HG03354 (cell line): ENCODE measurements at regions not wholly inside any gene's neighbourhood (a gene's known extent, or its start where the extent isn't known, plus 50 kb on each side); places are given as distances from the start of the nearest gene placed in this dataset.
"Not testable (repeated sequence)": the region's sequence is repeated elsewhere in the genome, so short reads cannot be mapped to it uniquely, and the experiment has no call there.

Experiments used
- ATAC-seq: cut with Tn5 transposase; IDR thresholded peaks from one replicate; pipeline ENCODE4 v1.9.1; 2021; ENCODE audit warnings: mild to moderate bottlenecking; ENCODE audit not compliant: unreplicated experiment, poor library complexity, severe bottlenecking

DNA sequence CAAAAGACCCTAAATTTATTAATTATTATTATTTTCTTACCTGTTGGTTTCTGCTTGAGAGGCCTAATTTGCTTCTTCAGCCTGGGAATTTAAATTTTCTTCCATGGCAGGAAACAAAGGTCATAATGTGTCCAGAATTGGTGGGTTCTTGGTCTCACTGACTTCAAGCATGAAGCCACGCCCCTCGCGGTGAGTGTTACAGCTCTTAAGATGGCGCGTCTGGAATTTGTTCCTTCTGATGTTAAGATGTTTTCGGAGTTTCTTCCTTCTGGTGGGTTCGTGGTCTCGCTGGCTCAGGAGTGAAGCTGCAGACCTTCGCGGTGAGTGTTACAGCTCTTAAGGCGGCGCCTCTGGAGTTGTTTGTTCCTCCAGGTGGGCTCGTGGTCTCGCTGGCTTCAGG, 998.7 kb upstream of the SPRY2 start:
- ATAC-seq = not testable (repeated sequence)

DNA sequence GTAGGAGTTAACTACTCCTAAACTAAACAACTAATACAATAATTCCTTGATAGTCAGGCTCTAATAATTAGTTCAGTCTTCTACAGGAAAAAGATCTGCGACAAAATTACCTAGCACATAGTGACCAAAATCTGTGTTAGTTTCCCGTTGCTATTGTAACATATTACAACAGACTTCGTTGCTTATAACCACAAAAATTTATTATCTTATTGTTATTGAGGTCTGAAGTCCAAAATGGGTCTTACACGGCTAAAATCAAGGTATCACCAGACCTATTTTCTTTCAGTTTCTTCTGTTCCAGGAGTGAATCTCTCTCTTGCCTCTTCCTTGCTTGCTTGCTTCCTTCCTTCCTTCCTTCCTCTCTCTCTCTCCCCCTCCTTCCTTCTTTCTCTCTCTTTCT, 993.6 kb upstream of the SPRY2 start:
- ATAC-seq = no peak

GRCh38 chr13:81326913-81327312, 986.0 kb upstream of the SPRY2 start:
- ATAC-seq = no peak

DNA sequence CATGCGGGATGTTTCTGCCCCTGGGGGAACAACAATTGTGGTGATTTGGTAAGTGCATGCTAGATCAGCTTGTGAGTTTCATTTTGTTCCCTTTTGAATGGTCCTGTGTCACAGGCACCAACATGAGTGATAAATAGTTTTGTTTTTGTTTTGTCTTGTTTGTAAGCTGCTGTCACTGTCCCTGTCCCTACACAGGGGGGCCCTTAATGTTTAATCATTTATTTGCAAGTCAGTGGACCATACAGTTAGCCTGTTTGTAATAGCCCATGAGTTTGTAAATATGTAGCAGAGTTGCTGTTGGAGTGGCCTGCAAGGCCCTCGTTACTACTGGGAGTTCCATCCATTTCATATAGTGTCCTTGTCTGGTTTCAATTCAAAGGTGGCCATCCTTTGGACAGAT, 979.6 kb upstream of the SPRY2 start:
- ATAC-seq = peak; percentile 67

- no peak for ATAC-seq
Observed at GRCh38 chr13:81319351-81319750, 978.4 kb upstream of the SPRY2 start.

DNA sequence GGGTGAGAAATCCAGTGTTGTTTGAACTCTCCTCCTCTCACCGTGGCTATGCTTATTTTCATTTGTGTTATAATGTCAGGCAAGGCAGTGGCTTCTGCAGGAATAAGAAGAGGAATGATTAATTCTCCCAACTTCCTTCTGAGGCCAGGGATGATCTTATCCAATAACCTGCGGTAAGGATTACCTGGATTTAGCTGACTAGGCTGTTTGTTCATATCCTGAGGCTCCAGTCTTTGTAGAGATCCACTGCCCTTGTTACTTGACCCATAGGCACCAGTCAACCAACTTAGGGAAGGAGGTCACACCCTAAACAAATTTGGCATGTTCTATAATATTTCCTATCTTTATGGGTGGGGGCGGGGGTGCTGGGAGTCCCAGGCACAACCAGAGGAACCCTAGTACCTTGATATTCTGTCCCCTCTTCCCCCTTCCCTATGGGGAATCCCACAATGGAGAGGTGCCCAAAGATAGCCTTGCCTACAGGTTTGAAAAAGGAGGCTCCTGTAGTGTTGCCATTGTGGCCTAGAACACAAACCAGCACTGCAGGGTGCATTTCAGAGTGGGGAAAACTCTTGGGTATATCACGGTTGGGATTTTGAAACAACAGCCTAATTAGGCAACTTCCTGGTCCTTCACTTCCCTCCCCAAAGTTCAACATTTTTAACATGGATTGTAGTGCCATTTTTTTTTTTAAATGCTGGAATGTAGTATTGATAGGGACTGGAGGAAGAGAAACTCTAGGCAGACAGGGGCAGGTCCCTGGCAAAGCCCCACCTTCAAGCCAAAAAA, 977.5 kb upstream of the SPRY2 start:
- ATAC-seq = no peak

DNA sequence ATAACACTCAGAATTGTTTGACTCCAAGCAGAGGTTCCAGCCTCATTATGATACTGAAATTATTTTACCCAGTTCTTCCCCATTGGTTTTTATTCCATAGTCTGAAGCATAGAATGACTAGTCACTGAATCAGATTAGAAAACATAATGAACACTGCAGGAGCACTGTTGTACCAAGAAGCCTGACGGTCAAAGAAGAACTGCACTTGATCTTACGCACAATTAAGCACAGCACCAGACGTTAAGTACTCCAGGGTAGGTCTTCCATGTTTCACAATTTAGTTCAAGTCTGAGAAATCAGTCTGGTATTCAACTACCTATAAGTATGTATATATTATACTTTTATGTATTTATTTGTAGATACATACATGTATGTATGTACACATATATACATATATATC, 973.5 kb upstream of the SPRY2 start:
- no peak for ATAC-seq

GRCh38 chr13:81305928-81306327, 965.0 kb upstream of the SPRY2 start:
- ATAC-seq = no peak

GRCh38 chr13:81304121-81304659, 963.3 kb upstream of the SPRY2 start:
- ATAC-seq = no peak

DNA sequence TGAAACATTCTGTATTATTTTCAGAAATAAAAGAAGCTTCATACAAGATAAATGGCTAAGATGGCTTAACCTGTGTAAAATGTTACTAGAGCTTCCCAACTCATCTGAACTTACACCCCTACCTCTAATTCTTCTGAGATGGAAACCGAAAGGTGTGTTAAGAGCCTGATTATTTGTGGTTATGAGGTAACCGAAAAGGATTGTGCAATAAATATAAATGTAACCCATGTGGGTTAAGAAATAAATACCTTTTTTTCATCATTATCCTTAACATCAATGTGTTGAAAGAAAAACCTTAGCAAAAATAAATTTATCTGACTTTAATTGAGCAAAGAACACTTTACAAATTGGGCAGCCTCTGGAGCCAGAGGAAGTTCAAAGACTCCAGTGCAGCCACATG, 961.8 kb upstream of the SPRY2 start:
- no peak for ATAC-seq

DNA sequence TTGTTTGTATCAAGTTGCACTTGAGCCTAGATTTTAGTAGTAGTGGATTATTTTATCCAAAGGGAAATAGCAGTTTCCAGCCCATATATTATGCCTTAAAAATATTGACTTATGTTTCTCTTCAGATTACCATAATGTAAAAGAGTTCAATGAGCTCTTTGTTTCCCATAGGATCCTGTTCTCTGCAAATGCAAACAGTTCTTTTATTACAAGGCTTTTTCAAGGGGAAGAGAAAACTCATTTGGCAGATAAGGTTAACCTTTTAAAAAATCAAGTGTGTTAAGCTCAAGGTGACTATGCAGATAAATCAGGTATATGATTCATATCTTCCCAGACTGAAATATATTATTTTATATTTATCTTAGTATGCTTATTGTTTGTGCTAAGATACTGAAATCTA, 961.2 kb upstream of the SPRY2 start:
- ATAC-seq = no peak

- no peak for ATAC-seq
Observed at GRCh38 chr13:81295177-81295576, 954.3 kb upstream of the SPRY2 start.

GRCh38 chr13:81293594-81294164, 952.8 kb upstream of the SPRY2 start:
- ATAC-seq = no peak

- no peak for ATAC-seq
Observed at GRCh38 chr13:81283561-81283960, 942.6 kb upstream of the SPRY2 start.

GRCh38 chr13:81283062-81283461, 942.1 kb upstream of the SPRY2 start:
- no peak for ATAC-seq

GRCh38 chr13:81275666-81276258, 934.8 kb upstream of the SPRY2 start:
- no peak for ATAC-seq

DNA sequence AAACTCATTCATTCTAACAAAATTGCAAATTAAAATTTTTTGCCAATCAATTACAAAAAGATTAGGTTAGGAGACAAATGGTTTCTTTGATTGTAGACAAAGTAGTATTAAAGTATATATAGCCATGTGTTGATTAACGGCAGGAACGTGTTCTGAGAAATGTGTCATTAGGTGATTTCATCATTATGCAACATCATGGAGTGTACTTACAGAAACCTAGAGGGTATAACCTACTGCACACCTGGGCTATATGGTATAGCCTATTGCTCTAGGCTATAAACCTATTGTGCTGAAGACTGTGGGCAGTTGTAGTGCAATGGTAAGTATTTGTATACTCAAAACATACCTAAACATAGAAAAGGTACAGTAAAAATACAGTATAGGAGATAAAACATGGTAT, 906.8 kb upstream of the SPRY2 start:
- no peak for ATAC-seq

GRCh38 chr13:81246556-81246955, 905.6 kb upstream of the SPRY2 start:
- ATAC-seq = no peak

GRCh38 chr13:81244011-81244410, 903.1 kb upstream of the SPRY2 start:
- ATAC-seq = no peak

- ATAC-seq = no peak
Observed at GRCh38 chr13:81230386-81230785, 889.5 kb upstream of the SPRY2 start.

DNA sequence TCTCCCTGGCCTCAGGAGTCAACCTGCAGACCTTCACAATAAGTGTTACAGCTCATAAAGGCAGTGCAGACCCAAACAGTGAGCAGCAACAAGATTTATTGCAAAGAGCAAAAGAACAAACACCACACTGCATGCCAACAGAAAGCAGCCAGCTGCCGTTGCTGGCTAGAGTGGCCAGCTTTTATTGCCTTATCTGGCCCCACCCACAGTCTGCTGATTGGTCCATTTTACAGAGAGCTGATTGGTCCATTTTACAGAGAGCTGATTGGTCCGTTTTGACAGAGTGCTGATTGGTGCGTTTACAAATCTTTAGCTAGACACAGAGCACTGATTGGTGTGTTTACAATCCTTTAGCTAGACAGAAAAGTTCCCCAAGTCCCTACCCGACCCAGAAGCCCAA, 885.9 kb upstream of the SPRY2 start:
- ATAC-seq = not testable (repeated sequence)
